SJCRH30 (cell line): ENCODE measurements at regions not wholly inside any gene's neighbourhood (a gene's known extent, or its start where the extent isn't known, plus 50 kb on each side); places are given as distances from the start of the nearest gene placed in this dataset.

Experiments used
- DNase-seq, 2 experiments: peaks; one replicate each; pipeline ENCODE4 v3.0.0-alpha.2; 2015 to 2020
- H3K27ac ChIP-seq: fragments of 250-450 bp; sonication (Bioruptor Pico); 2 replicates; pipeline ENCODE4 v1.5.1; 2020; ENCODE audit warnings: mild to moderate bottlenecking, moderate library complexity
- H3K27me3 ChIP-seq: fragments of 250-450 bp; sonication (Bioruptor Pico); 2 replicates; pipeline ENCODE4 v1.5.1; 2020; ENCODE audit warnings: mild to moderate bottlenecking, moderate library complexity
- H3K36me3 ChIP-seq: fragments of 250-450 bp; sonication (Bioruptor Pico); 2 replicates; pipeline ENCODE4 v1.5.1; 2020; ENCODE audit warnings: mild to moderate bottlenecking, moderate library complexity
- H3K4me1 ChIP-seq: fragments of 250-450 bp; sonication (Bioruptor Pico); 2 replicates; pipeline ENCODE4 v1.5.1; 2020; ENCODE audit warnings: mild to moderate bottlenecking, moderate library complexity
- H3K4me3 ChIP-seq: fragments of 250-450 bp; sonication (Bioruptor Pico); 2 replicates; pipeline ENCODE4 v1.5.1; 2020; ENCODE audit warnings: mild to moderate bottlenecking, moderate library complexity
- H3K9me3 ChIP-seq: fragments of 250-450 bp; sonication (Bioruptor Pico); replicated peaks from 2 replicates; pipeline ENCODE4 v1.5.1; 2020; ENCODE audit warnings: mild to moderate bottlenecking, moderate library complexity

GRCh38 chr18:44520981-44521667 lies 159.6 kb upstream of the SETBP1 start:
- Histone ChIP-seq H3K4me1 (peaks cover 3% of the 10 kb centered on the region; the same call in 1 of the 2 replicates), H3K4me3 (no peak overlapping the region), H3K36me3 (no peaks in the 10 kb centered on the region), H3K27ac (no peak overlapping the region), H3K9me3 (no peaks in the 10 kb centered on the region), H3K27me3 (no peaks in the 10 kb centered on the region)
- no peak for DNase-seq

- H3K27ac ChIP-seq, result no peak overlapping the region
- DNase-seq, result no peak
- H3K36me3 ChIP-seq, result no peaks in the 10 kb centered on the region
- H3K9me3 ChIP-seq, result no peaks in the 10 kb centered on the region
- H3K4me1 ChIP-seq, result peaks cover 3% of the 10 kb centered on the region; the same call in 1 of the 2 replicates
- H3K4me3 ChIP-seq, result no peak overlapping the region
- H3K27me3 ChIP-seq, result no peaks in the 10 kb centered on the region
Observed at GRCh38 chr18:44521668-44522022, 159.0 kb upstream of the SETBP1 start.

- no peak for DNase-seq
- Histone ChIP-seq H3K27me3 (no peaks in the 10 kb centered on the region), H3K27ac (no peak overlapping the region), H3K9me3 (no peaks in the 10 kb centered on the region), H3K4me1 (no peaks in the 10 kb centered on the region; the same call in 1 of the 2 replicates), H3K36me3 (no peaks in the 10 kb centered on the region), H3K4me3 (no peak overlapping the region)
Observed at GRCh38 chr18:44526705-44527415, 153.8 kb upstream of the SETBP1 start.

GRCh38 chr18:44533071-44533470 lies 147.6 kb upstream of the SETBP1 start:
- no peaks in the 10 kb centered on the region for H3K36me3 ChIP-seq
- no peaks in the 10 kb centered on the region for H3K9me3 ChIP-seq
- no peak overlapping the region for H3K4me3 ChIP-seq
- H3K4me1 ChIP-seq, result no peaks in the 10 kb centered on the region
- no peak for DNase-seq
- H3K27me3 ChIP-seq, result no peaks in the 10 kb centered on the region
- H3K27ac ChIP-seq, result no peak overlapping the region

- Histone ChIP-seq H3K4me1 (no peaks in the 10 kb centered on the region), H3K9me3 (no peaks in the 10 kb centered on the region), H3K36me3 (no peaks in the 10 kb centered on the region), H3K4me3 (no peak overlapping the region), H3K27me3 (no peaks in the 10 kb centered on the region), H3K27ac (no peak overlapping the region)
- no peak for DNase-seq
Observed at GRCh38 chr18:44536046-44536445, 144.6 kb upstream of the SETBP1 start.

GRCh38 chr18:44536619-44537018 lies 144.1 kb upstream of the SETBP1 start:
- no peaks in the 10 kb centered on the region for H3K27me3 ChIP-seq
- H3K4me1 ChIP-seq, result no peaks in the 10 kb centered on the region
- no peak overlapping the region for H3K27ac ChIP-seq
- DNase-seq, result no peak
- no peak overlapping the region for H3K4me3 ChIP-seq
- no peaks in the 10 kb centered on the region for H3K9me3 ChIP-seq
- no peaks in the 10 kb centered on the region for H3K36me3 ChIP-seq

- no peaks in the 10 kb centered on the region for H3K36me3 ChIP-seq
- no peaks in the 10 kb centered on the region for H3K27me3 ChIP-seq
- no peak overlapping the region for H3K27ac ChIP-seq
- no peak overlapping the region for H3K4me3 ChIP-seq
- DNase-seq, result peak; percentile 17 to 32
- H3K9me3 ChIP-seq, result no peaks in the 10 kb centered on the region
- H3K4me1 ChIP-seq, result no peaks in the 10 kb centered on the region
Observed at GRCh38 chr18:44537526-44537925, 143.2 kb upstream of the SETBP1 start.

- no peaks in the 10 kb centered on the region for H3K9me3 ChIP-seq
- no peaks in the 10 kb centered on the region for H3K27me3 ChIP-seq
- H3K4me1 ChIP-seq, result no peaks in the 10 kb centered on the region
- no peaks in the 10 kb centered on the region for H3K36me3 ChIP-seq
- H3K27ac ChIP-seq, result no peak overlapping the region
- H3K4me3 ChIP-seq, result no peak overlapping the region
- DNase-seq, result no peak
Observed at GRCh38 chr18:44539926-44540325, 140.8 kb upstream of the SETBP1 start.

- Histone ChIP-seq H3K9me3 (no peaks in the 10 kb centered on the region), H3K27ac (no peak overlapping the region), H3K4me1 (no peaks in the 10 kb centered on the region), H3K36me3 (no peaks in the 10 kb centered on the region), H3K4me3 (no peak overlapping the region), H3K27me3 (no peaks in the 10 kb centered on the region)
- DNase-seq, result no peak
Observed at GRCh38 chr18:44541159-44541558, 139.5 kb upstream of the SETBP1 start.

- H3K36me3 ChIP-seq, result no peaks in the 10 kb centered on the region
- no peaks in the 10 kb centered on the region for H3K9me3 ChIP-seq
- no peak overlapping the region for H3K27ac ChIP-seq
- no peaks in the 10 kb centered on the region for H3K27me3 ChIP-seq
- H3K4me1 ChIP-seq, result no peaks in the 10 kb centered on the region
- DNase-seq, result no peak
- H3K4me3 ChIP-seq, result no peak overlapping the region
Observed at GRCh38 chr18:44541781-44542180, 138.9 kb upstream of the SETBP1 start.

- Histone ChIP-seq H3K27ac (no peak overlapping the region), H3K9me3 (no peaks in the 10 kb centered on the region)
- DNase-seq, result no peak
Observed at GRCh38 chr18:44543387-44543786, 137.3 kb upstream of the SETBP1 start.

GRCh38 chr18:44545359-44545985 lies 135.2 kb upstream of the SETBP1 start:
- no peaks in the 10 kb centered on the region for H3K9me3 ChIP-seq
- no peak overlapping the region for H3K4me3 ChIP-seq
- no peak overlapping the region for H3K27ac ChIP-seq
- no peaks in the 10 kb centered on the region for H3K36me3 ChIP-seq
- DNase-seq, result no peak
- H3K4me1 ChIP-seq, result peaks cover 13% of the 10 kb centered on the region
- no peaks in the 10 kb centered on the region for H3K27me3 ChIP-seq

More at GRCh38 chr18:44543387-44543786, 137.3 kb upstream of the SETBP1 start:
- Histone ChIP-seq H3K36me3 (no peaks in the 10 kb centered on the region), H3K4me3 (no peak overlapping the region), H3K4me1 (peaks cover 11% of the 10 kb centered on the region), H3K27me3 (no peaks in the 10 kb centered on the region)

- no peak for DNase-seq
- H3K9me3 ChIP-seq, result no peaks in the 10 kb centered on the region
- no peaks in the 10 kb centered on the region for H3K36me3 ChIP-seq
- H3K4me1 ChIP-seq, result peaks cover 13% of the 10 kb centered on the region
- H3K27ac ChIP-seq, result no peak overlapping the region
- H3K4me3 ChIP-seq, result no peak overlapping the region
- H3K27me3 ChIP-seq, result no peaks in the 10 kb centered on the region
Observed at GRCh38 chr18:44546954-44547353, 133.7 kb upstream of the SETBP1 start.

- DNase-seq, result peak; percentile 69 to 80
- H3K27ac ChIP-seq, result peak overlapping the region; percentile 71
- H3K4me3 ChIP-seq, result peak overlapping the region; percentile 28
- H3K9me3 ChIP-seq, result no peaks in the 10 kb centered on the region
- no peaks in the 10 kb centered on the region for H3K27me3 ChIP-seq
- H3K4me1 ChIP-seq, result peaks cover 13% of the 10 kb centered on the region
- H3K36me3 ChIP-seq, result no peaks in the 10 kb centered on the region
Observed at GRCh38 chr18:44548291-44549221, 132.1 kb upstream of the SETBP1 start.
